Left ventricle myocardium superior (tissue), 1 donor: ENCODE measurements at regions not wholly inside any gene's neighbourhood (a gene's known extent, or its start where the extent isn't known, plus 50 kb on each side); places are given as distances from the start of the nearest gene placed in this dataset.
A peak's percentile ranks its signal among the peaks of the same experiment; 100 is the strongest.

ENCODE experiments used
- ATAC-seq: fragments of 200-7000 bp; cut with Tn5 transposase; one replicate; pipeline ENCODE4 v1.9.1; 2020; ENCODE audit warnings: mild to moderate bottlenecking, moderate library complexity
- DNase-seq: peaks from one replicate; pipeline ENCODE4 v3.0.0-alpha.2; 2020
- intact Hi-C: fragments of 100-400 bp; cut with micrococcal nuclease; formaldehyde crosslinking; loops from one replicate; pipeline ENCODE4 v1.11.0; 2022
- donor health status: DM: no; HTN: yes; CAD: no; lungs with severe emphysema.

GRCh38 chr9:16090907-16091629 lies 538.2 kb downstream of the CCDC171 start:
- intact Hi-C loops = no loop called here
- DNase-seq (no peak), ATAC-seq (peak; percentile 58)

- DNase-seq (peak; percentile 49), ATAC-seq (peak; percentile 87)
- intact Hi-C loops = no loop called here
Observed at GRCh38 chr9:16092142-16093091, 539.6 kb downstream of the CCDC171 start.

DNA sequence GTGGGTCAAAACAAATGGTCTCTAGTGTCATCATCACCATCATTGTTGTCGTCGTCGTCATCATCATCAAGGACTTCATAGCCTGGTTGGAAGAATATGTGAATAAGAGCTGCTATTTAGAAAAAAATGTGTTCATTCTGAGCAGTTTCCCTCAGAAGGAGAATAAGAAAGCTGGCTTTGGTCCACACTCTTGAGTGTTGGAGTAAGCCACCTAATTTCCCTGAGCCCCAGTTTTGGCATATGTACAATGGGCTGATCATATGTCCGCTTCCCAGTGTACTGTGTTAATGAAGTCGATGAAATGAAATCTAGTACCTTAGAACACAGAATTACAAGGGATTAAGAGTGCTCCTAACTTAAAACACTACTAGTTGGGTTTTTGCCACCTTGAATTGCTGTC lies 545.5 kb downstream of the CCDC171 start:
- DNase-seq (no peak), ATAC-seq (no peak)
- intact Hi-C loops = no loop called here

DNA sequence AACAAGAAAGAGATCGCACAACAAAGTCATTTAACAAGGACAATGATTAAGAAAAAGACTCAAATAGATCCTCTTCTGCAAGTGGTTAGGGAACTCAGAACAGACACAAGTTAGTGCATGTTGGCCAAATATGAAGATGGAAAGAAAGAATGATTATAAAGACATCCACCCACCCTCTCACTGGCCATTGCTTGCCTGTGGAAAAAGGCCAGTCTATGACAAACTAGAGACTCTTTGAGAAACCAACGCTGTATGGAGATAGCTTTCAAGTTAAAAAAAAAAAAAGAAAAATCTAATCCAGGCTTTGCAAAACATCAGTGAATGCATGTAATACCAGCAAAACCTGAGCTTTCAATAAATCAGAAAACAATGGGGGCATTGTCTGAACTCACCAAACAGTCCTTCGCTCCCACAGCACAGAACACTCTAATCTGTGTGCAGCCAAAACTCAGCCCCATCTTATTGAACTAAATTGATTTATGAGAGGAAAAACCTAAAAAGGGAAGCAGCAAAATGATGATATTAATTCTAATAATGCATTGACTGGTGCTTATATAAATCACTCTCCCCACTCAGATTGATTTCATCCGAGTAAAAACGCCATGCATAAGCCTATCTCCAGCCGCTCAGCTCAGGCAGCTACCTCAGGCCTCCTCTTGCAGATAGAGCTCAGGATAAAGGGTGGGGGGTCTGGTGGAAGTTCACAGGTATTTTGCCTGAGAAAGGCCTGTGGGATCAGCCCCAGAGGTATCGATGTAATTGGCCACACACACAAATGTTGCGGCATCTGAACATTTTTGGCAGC lies 547.1 kb downstream of the CCDC171 start:
- intact Hi-C loops = no loop called here
- DNase-seq (no peak), ATAC-seq (no peak)

GRCh38 chr9:16100537-16101091 lies 547.8 kb downstream of the CCDC171 start:
- intact Hi-C loops = no loop called here
- DNase-seq (peak; percentile 78), ATAC-seq (peak; percentile 99)

DNA sequence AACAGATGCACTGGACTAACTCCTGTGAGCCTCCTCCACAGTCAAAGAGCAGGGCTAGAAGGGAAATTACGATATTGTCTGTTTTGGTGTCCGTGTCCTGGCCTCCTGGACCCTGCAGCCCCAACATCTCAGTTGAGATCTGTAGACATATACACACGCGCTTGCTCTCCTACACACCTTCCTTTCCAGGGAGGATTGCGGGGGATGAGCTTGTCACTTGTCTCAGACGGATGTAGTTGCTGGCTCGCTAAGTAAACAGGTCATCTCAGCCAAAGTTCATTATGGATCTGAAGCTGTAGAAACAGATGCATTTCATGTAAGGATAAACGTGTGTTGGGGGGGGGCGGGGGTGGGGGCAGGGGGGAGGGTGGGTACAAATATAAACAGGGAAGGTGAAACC lies 549.3 kb downstream of the CCDC171 start:
- intact Hi-C loops = no loop called here
- no peak for DNase-seq
- no peak for ATAC-seq

- DNase-seq (peak; percentile 40), ATAC-seq (no peak)
- intact Hi-C loops = no loop called here
Observed at GRCh38 chr9:16103620-16104397, 551.0 kb downstream of the CCDC171 start.

GRCh38 chr9:16105168-16106020 lies 552.6 kb downstream of the CCDC171 start:
- ATAC-seq (no peak), DNase-seq (no peak)
- intact Hi-C loops = no loop called here

GRCh38 chr9:16106021-16106571 lies 553.3 kb downstream of the CCDC171 start:
- no peak for ATAC-seq
- DNase-seq = no peak
- intact Hi-C loops = no loop called here

GRCh38 chr9:16112116-16112515 lies 559.3 kb downstream of the CCDC171 start:
- intact Hi-C loops = no loop called here
- DNase-seq = no peak
- no peak for ATAC-seq

GRCh38 chr9:16115994-16116393 lies 563.2 kb downstream of the CCDC171 start:
- no peak for ATAC-seq
- DNase-seq = no peak
- intact Hi-C loops = no loop called here

GRCh38 chr9:16118043-16118442 lies 565.2 kb downstream of the CCDC171 start:
- ATAC-seq (no peak), DNase-seq (no peak)
- intact Hi-C loops = no loop called here

- ATAC-seq = no peak
- intact Hi-C loops = no loop called here
Observed at GRCh38 chr9:16119261-16120230, 566.7 kb downstream of the CCDC171 start.

GRCh38 chr9:16120231-16120641 lies 567.4 kb downstream of the CCDC171 start:
- DNase-seq = no peak
- ATAC-seq = no peak
- intact Hi-C loops = no loop called here

More at GRCh38 chr9:16119261-16120230, 566.7 kb downstream of the CCDC171 start:
- DNase-seq = no peak

- intact Hi-C loops = no loop called here
- ATAC-seq (no peak), DNase-seq (no peak)
Observed at GRCh38 chr9:16120727-16121126, 567.9 kb downstream of the CCDC171 start.

GRCh38 chr9:16121168-16121567 lies 568.3 kb downstream of the CCDC171 start:
- no peak for ATAC-seq
- no peak for DNase-seq
- intact Hi-C loops = no loop called here
